ENCODE measurements at regions not wholly inside any gene's neighbourhood (a gene's known extent, or its start where the extent isn't known, plus 50 kb on each side); places are given as distances from the start of the nearest gene placed in this dataset.

DNA sequence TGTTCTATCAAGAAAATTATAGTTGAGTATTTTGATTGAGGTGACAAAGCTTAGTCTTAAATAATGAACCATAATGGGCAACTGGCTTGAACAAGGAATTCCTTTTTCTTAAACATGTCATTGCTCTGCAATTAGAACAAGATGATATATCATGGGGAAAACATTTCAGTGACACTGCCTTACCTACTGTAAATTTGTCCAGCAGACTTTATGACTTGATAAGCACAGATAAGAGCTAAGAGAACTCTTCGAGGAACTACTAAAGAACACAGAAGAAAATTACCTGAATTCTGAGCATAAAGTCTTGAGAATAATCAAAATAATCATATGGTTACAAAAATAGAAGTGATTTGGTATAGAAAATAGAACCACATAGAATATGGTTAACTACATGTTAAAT lies 257.8 kb downstream of the PDHA2 start:
- DNase-seq (ENCODE audit: low spot score) = no peak

DNA sequence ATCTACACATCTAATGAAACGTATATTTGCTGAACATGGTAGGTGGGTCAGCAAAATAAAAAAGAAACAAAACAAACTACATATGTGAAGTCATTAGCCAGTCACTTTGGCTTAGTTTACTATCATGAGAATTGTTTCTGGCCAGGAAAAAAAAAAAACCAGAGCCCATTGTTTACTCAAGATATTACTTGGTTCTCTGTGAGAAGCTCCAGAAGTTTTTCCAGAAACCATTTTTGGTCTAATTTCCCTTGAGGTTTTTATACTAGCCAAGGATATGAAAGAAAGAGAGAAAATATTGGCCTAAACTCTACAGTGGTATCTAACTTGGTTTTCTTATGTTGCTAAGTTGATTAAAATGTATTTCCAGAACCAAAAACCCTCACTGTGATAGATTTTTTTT lies 259.1 kb downstream of the PDHA2 start:
- DNase-seq (ENCODE audit: low spot score) = no peak

DNA sequence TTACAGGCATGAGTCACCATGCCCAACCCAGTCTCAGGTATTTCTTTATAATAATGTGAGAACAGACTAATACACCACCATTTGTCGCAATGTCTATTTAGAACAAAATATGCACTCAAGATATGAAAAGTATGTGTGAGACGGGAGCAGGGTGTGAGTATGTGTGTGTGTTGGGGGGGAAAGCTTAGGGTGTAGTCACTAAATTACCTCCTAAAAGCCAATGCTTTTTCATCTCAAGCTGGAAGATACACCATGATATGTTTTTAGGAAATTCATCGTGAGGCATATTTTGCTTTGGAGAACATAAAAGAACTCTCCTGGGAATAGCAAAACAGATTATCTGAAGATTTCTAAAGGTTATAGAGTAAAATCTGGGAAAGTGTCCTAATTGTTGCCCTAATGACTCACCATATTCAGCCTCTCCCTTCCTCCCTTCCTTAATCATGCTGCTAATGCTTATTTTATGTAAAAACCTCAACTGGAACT lies 262.7 kb downstream of the PDHA2 start:
- no peak for DNase-seq (ENCODE audit: low spot score)

DNA sequence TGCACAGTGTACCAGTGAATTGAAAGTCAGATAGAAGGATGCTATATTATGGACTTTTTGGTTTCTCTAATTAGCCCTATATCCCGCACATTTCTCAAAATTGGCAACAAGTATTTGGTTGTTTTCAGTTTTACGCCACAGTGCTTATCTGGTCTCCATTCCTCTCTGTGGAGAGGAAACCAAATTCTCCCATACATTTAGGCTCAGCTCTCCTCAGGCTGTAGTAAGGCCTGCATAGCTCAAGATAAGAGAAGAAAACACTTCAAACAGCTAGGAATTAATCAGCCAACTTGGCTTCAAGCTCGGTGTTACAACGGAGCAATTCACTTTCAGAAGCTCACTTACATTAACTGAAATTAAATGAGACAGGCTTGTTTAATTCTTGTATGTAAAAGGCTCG lies 263.2 kb downstream of the PDHA2 start:
- no peak for DNase-seq (ENCODE audit: low spot score)

DNA sequence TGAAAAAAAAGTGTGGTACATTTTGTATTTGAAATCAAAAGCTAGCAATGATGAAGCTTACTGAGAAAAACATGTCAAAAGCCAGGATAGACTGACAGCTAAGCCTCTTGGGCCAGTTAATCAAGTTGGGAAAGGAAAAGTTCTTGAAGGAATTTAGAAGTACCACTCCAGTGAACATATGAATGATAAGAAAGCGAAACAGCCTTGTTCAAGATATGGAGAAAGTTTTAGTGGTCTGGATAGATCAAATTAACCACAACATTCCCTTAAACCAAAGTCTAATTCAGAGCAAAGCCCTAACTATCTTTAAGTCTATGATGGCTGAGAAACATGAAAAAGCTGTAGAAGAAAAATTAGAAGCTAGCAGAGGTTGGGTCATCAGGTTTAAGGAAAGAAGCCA lies 268.3 kb downstream of the PDHA2 start:
- no peak for DNase-seq (ENCODE audit: low spot score)

DNA sequence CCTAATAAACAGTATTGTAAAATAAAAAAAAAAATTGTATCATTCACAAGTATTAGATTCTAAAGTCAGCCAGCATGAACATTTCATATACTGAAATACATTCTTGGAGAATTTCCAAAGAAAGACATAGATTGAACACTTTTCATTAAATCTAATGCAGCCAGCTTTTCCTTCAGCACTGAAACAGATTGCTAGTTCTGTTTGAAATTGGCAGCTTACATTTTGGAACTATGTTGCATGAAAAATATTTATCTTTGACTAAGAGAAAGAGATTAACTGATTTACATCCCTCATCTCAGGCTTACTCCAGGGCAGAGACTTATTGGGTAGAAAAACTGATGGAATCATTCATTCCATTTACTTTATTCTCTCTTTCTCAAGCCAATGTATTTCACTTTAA lies 272.7 kb downstream of the PDHA2 start:
- no peak for DNase-seq (ENCODE audit: low spot score)

DNA sequence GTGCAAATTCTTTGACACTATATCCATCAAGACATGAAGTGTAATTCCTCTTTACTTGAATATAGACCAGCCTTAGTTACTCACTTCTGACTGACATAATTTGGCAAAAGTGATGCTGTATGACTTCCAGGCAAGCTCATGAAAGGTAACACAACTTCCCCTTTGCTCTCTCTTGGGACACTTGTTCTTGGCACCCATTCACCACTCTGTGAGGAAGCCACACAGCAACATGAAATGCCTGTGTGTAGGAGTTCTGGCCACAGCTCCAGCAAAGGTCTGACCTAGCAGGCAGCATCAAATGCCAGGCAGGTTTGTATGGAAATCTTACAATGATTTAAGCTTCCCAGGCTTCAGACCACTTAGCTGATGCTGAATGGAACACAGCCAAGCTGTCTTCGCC lies 280.3 kb downstream of the PDHA2 start:
- DNase-seq (ENCODE audit: low spot score) = no peak

DNA sequence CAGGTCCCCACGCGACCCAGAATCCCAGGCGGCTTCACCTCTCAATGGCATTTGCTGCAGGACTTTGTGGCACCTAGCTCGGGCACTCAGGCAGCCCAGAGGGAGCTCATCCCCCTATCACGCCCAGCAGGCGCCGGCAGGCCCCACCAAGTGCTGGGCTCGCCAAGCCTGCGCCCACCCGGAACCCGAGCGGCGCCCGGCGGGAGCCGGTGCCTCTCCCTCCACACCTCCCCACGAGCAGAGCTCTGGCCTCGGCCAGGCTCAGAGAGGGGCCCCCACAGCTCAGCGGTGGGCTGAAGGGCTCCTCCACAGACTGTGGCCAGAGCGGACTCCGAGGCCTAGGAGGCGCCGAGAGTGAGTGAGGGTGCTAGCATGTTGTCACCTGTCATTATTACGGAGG lies 286.3 kb downstream of the PDHA2 start:
- DNase-seq (ENCODE audit: low spot score) = no peak

DNA sequence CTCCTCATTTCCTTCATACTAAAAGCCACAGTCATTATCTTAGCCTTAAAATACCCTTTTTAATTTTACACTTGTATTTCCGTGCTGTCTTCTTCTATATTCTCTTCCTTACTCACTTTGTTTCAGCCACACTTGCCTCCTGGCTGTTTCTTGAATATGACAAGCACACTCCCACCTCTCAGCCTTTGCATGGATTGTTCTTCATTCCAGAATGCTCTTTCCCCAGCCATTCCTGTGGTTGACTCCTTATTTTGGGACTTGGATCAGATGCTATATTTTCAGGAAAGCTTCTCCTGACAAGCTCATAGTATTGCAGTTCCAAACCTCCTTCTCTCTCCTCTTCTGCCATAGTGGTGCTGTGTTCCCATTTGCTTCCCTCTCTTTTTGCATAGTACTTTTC lies 291.3 kb downstream of the PDHA2 start:
- no peak for DNase-seq (ENCODE audit: low spot score)

DNA sequence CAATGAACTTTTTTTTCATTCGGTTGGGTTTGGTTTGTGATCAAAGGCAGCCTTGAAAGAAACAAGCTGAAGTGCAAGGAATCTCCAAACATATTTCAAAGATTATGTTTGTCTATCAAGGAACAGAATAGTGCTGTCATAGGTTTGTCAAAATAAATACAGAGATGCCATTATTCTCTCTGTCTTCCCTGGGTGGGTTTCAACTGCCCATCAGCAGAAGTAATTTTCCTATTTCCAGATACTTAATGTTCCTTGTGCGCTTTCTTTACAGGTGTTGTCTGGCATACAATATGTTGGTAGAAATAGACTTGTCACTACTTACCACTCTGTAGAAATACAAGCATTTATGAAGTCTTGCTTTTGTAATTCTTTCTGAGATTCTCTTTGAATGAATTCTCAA lies 294.9 kb downstream of the PDHA2 start:
- no peak for DNase-seq (ENCODE audit: low spot score)

DNA sequence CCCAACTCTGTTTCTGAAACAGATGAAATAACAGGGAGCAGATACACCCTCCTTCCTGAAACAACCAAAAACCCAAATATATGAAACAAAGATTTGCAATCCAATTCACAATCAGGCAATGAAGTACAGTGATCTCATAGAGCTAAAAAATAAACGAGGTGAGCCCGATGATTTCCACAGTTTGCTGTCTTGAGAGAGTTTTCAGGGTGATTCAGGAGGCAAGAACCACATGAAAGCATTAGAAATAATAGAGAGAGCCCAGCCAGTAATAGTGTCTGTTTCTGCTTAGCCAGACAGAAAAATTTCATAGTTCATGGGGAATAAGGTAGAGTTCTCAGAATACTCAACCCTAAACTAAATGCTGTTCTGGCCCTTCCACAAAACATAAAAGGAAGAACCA lies 296.2 kb downstream of the PDHA2 start:
- DNase-seq (ENCODE audit: low spot score) = no peak

DNA sequence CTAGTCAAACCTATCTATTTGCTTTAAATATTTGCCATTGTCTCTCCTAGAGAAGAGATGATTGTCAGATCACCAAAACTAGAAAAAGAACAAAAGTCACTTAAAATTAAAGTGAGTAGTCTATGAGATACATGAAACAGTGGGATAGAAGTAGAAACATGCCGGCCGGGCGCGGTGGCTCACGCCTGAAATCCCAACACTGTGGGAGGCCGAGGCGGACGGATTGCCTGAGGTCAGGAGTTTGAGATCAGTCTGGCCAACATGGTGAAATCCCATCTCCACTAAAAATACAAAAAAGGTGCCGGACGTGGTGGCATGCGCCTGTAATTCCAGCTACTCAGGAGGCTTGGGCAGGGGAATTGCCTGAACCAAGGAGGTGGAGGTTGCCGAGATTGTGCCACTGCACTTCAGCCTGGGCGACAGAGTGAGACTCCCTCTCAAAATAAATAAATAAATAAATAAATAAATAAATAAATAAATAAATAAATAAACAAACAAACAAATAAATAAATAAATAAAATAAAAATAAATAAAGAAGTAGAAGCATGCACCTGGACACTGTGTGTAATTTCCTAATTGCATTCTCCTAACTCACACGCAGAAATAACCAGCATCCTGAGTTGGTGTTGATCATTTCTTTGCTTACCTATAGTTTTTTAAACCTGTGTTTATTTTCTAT lies 299.5 kb downstream of the PDHA2 start:
- no peak for DNase-seq (ENCODE audit: low spot score)

DNA sequence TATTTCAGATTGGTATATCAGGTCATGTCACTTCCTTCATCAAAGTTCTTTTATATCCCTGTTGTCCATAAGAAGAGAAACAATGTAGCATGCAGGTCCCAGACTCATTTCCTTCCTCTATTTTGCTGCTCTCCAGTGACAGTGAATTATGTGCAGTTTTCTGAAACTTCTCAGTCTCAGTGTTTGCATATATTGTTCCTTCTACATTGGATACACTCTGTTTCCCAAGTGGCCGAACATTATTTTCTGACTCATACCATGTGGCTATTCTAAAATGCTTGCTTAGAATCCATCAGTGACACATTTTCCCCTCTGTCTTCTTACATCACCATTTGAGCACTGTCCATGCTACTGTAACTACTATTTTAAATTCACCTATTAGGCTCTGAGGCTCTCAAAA lies 305.7 kb downstream of the PDHA2 start:
- DNase-seq (ENCODE audit: low spot score) = no peak

DNA sequence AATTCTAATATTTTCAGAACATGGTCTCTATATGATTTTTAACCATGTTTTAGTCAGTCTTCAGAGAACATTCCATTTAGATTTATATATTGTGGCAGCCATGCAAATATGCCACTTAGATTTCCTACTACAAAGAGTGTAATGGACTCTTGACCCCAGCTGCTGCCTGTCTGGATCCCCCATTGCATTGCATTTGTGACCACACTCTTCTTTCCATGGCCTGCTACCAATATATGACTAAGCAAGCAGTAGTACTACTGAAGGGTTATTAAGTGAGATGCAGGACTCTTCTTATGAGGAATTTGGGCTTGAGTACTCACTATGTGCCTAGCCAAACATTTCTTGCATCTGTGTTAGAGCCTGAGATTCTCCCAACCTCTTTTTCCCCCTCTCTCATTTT lies 306.8 kb downstream of the PDHA2 start:
- DNase-seq (ENCODE audit: low spot score) = no peak

DNA sequence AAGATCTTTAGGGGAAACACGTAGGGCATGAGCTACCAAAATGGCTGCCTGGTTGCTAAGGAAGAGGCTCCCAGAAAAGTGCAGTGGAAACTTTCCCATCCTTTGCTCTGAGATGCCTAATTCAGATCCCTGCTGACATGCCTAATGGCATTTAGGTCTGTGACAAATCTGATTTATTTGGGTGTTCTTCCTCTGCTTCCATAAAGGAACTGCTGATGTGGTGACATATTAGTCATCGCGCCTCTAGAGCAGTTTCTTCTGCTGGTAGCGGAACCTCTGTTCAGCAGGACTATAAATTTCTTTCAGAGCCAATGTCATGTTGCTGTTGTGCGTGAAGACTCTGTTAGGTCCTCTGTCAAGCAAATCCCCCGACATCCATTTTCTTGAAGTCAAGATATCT lies 310.0 kb downstream of the PDHA2 start:
- DNase-seq (ENCODE audit: low spot score) = no peak

DNA sequence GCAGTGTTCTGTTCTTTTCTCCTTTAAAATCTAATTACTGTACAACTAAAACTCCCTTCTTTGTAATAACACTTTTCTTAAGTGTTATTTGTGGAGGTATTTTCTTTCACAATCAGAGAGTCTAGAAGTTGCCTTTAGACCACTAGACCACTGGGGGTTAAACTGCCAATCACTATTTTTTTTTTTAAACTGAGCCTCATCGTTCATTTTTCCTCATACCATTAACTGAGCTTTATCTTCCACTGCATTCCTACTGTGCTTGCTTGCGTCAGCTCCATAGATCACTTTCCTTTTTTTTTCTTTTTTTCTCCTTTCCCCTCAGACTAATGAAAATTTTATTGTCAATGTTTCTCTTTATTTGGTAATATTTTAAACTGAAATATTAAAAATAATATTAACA lies 310.6 kb downstream of the PDHA2 start:
- no peak for DNase-seq (ENCODE audit: low spot score)

DNA sequence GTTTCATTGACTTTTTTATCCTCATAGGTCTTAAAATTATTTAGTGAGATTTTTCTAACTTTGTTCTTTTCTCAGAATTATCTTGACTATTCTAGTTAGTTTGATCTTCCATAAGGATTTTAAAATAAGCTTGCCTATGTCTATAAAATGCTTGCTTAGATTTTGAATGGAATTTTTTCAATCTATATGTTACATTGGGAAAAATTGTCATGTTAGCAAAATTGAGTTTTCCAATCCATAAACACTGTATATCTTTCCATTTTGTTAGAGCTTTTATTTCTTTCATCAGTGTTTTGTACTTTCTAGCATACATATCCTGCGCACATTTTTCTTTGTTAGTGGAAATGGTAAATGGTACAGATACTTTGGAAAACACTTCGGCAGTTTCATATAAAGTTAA lies 312.9 kb downstream of the PDHA2 start:
- DNase-seq (ENCODE audit: low spot score) = no peak

DNA sequence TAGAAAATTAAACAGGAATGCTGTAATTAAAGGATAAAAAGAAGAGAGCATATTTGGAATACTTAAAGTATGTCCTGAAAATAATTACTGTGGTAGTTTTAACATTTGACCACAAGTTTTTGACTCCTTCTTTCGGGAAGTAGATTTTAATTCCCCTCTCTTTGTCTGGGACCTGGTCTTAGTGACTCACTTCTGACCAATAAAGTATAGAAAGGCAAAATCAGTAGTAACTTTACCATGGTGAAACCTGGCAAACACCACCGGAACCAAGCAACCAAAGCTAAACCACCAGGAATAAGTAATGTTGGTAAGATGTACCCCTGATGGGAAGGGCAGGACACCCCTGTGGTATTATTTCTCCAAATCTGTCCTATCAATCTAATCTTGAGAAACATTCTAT lies 314.8 kb downstream of the PDHA2 start:
- DNase-seq (ENCODE audit: low spot score) = no peak

DNA sequence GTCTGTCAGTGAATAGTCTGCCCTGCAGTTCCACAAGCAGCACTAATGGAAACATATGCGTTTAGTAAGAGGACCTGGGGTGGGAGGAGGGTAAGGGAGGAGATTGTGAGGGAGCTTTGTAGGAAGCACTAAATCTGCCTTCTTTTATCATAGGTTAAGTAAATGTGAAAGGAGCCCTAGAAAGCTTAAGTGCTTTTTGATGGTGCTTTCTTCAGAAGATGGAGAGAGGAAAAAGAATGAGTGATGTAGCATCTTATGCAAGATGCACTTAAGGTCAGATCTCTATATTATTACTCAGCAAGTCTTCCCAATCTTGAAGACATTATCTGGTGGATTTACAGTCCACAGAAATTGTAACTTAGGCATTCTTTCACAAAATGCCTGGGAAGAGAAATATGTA lies 322.7 kb downstream of the PDHA2 start:
- DNase-seq (ENCODE audit: low spot score) = no peak

DNA sequence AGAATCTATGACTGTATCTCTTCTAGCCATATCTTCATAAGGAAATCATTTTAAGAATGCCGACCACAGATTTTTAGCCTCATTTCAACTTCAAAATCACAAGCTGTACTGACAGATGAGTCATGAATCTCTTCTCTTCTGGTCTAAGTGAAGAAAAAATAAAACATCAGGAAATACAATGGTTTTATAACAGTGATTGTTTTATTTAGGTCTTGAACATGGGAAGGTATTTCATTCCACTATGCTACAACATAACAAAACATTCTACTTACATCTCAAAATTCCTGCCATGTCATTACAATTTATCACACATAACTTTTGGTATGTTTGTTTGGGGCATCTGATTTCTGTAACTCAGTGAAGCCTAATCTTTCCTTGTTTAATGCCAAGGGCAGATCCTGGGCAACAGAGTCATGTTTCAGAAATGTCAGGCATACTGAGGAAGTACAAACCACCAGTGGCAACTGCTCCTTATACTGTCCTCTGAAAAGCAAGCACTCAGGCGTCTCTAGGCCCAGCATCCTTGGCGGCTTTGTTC lies 325.0 kb downstream of the PDHA2 start:
- no peak for DNase-seq (ENCODE audit: low spot score)

DNA sequence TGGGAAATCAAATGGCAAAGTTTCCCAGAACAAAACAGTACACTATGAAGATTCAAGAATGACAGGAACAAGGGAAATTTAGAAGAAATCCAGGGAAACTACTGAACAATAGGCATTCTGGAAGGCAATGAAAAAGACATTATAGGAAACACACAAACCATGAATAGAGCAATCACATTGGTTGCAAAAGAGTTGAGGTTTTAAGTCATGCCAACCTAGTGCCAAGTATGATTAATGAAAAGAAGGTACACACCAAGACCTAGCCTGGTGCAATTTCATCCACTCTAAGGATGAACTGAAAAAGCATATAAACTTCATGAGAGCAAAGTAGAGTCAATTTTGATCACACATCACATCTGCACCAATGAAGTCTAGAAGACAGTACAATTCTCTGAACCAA lies 326.9 kb downstream of the PDHA2 start:
- DNase-seq (ENCODE audit: low spot score) = no peak

DNA sequence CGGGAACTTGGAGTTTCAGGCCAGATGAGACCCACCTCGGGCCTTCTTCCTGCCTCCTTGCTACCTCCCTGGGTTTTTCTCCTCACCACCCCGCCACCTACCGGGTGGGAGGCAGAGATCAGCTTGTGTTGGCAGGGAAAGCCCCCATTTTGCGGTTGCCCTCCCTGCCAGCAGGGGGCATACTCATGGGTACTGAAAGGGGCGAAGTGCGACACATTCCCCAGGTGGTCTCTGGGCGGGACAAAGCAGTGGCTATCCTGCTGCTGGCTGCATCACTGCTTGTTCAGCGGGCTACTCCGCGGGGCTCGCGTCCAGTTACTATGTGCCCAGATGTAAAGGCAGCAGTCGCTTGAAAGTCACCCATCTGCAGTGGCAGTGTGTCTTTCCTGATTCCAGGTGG lies 330.3 kb downstream of the PDHA2 start:
- no peak for DNase-seq (ENCODE audit: low spot score)

DNA sequence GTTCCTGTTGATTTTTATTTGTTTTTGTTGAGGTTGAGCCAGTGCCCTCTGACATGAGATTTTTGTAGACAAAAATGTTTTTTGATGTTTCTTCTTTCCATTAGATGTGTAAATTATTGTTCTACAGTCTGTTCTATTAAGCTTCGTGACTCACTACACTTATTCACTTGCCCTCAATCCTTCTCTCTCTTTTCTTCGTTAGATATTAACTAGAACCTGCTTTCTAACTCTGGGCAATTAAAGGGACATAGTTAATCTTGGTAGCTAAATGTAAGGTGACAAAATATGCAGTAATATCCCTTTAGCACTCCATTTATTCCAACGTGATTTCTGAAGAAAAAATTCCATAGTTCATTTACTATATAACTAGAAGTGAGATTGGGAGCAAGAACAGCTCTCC lies 333.9 kb downstream of the PDHA2 start:
- DNase-seq (ENCODE audit: low spot score) = no peak

DNA sequence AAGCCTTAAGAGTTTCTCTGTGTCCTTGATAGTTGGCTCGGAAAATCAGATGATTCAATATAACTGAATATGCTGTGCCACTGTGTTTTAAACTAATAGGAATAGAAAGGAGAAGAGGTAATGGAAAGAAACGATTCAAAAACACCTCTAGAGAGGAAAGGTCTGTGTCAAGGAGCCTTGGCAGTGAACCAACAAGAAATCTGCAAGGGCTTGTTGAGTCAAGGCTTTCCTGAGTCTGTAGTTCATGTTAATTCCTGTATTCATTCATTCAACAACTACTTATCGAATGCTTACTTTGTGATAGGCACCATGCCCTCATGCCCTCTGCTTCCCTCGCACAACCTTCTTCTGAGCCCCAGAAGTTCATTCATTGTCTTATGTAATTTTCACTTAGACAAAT lies 336.0 kb downstream of the PDHA2 start:
- DNase-seq (ENCODE audit: low spot score) = no peak
